ENCODE measurements at regions not wholly inside any gene's neighbourhood (a gene's known extent, or its start where the extent isn't known, plus 50 kb on each side); places are given as distances from the start of the nearest gene placed in this dataset.

DNA sequence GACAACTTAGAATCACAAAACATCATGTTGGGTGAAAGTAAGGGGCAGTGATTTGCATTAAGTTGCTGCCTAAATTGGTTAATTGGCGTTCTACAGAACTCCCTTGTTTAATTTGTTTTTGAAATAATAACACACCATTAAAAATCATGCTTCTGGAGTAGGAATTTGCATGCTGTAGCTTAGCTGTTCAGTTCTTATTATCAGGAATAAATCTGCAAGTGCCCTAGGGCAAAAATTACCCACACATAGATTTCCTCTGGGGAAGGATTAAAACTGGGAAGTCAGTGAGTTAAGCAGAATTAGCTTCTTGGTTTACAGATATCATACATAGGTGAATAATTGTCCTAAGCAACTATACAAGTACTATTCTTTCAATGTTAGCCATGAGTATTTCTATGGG is 381.6 kb upstream of the NAALADL2 start:
- Histone ChIP-seq H3K36me3 (ENCODE audit: control insufficient read depth, insufficient read depth, low read length) (no peaks in the 10 kb centered on the region), H3K4me2 (ENCODE audit: extremely low read depth, insufficient read depth, low read length) (no peak overlapping the region), H3K9ac (ENCODE audit: insufficient read depth, low read length) (no peak overlapping the region), H3K4me1 (ENCODE audit: control insufficient read depth, extremely low read depth, insufficient read depth, low read length) (no peaks in the 10 kb centered on the region), H3K27ac (ENCODE audit: insufficient read depth, low read length) (no peak overlapping the region), H2AFZ (ENCODE audit: low read length) (no peak overlapping the region), H4K20me1 (ENCODE audit: control insufficient read depth, extremely low read depth, insufficient read depth, low read length) (no peaks in the 10 kb centered on the region), H3K9me3 (ENCODE audit: control insufficient read depth, insufficient read depth, low read depth, low read length) (no peaks in the 10 kb centered on the region), H3K27me3 (ENCODE audit: control insufficient read depth, insufficient read depth, low read length) (no peaks in the 10 kb centered on the region), H3K4me3 (replicated peaks in 1 of 4; ENCODE audit: control extremely low read depth in 1 of 4, insufficient read depth in 1 of 4, low read depth in 3 of 4, low read length in 4 of 4) (no peak overlapping the region), H3K79me2 (ENCODE audit: control insufficient read depth, insufficient read depth, low read length) (no peaks in the 10 kb centered on the region)
- TF ChIP-seq EZH2 (IDR thresholded peaks at IDR 0.05; ENCODE audit: low read length, missing control alignments), result no peak
- TF ChIP-seq, protein P1, sequence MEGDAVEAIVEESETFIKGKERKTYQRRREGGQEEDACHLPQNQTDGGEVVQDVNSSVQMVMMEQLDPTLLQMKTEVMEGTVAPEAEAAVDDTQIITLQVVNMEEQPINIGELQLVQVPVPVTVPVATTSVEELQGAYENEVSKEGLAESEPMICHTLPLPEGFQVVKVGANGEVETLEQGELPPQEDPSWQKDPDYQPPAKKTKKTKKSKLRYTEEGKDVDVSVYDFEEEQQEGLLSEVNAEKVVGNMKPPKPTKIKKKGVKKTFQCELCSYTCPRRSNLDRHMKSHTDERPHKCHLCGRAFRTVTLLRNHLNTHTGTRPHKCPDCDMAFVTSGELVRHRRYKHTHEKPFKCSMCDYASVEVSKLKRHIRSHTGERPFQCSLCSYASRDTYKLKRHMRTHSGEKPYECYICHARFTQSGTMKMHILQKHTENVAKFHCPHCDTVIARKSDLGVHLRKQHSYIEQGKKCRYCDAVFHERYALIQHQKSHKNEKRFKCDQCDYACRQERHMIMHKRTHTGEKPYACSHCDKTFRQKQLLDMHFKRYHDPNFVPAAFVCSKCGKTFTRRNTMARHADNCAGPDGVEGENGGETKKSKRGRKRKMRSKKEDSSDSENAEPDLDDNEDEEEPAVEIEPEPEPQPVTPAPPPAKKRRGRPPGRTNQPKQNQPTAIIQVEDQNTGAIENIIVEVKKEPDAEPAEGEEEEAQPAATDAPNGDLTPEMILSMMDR (conservative IDR thresholded peaks at IDR 0.05 in 1 of 2, IDR thresholded peaks at IDR 0.05 in 1 of 2; ENCODE audit: low read depth in 1 of 2, low read length in 2 of 2), result no peak
- no peak for DNase-seq (ENCODE audit: low read depth in 2 of 2)

DNA sequence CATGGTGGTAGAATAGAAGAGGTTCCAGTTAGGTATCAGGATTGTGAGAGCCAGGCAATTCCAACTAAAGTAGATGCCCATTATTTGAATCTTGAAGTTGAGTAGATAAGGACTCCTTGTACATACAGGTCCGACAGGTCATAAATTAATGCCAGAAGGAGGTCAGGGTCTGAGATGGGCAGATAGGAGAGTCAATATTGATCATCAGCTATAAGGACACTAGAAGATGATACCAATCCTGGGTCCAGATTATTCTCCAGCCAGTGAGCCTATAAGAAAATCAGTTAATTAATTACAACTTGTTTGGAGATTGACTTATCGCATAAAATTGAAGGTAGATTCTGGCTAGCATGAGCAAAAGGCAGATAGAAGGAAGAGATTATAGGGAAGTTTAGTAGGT is 378.4 kb upstream of the NAALADL2 start:
- Histone ChIP-seq H3K4me3 (replicated peaks in 1 of 4; ENCODE audit: control extremely low read depth in 1 of 4, insufficient read depth in 1 of 4, low read depth in 3 of 4, low read length in 4 of 4) (no peak overlapping the region), H3K9me3 (ENCODE audit: control insufficient read depth, insufficient read depth, low read depth, low read length) (no peaks in the 10 kb centered on the region), H2AFZ (ENCODE audit: low read length) (no peak overlapping the region), H3K79me2 (ENCODE audit: control insufficient read depth, insufficient read depth, low read length) (no peaks in the 10 kb centered on the region), H3K27ac (ENCODE audit: insufficient read depth, low read length) (no peak overlapping the region), H3K4me2 (ENCODE audit: extremely low read depth, insufficient read depth, low read length) (no peak overlapping the region), H3K36me3 (ENCODE audit: control insufficient read depth, insufficient read depth, low read length) (no peaks in the 10 kb centered on the region), H3K4me1 (ENCODE audit: control insufficient read depth, extremely low read depth, insufficient read depth, low read length) (no peaks in the 10 kb centered on the region), H3K27me3 (ENCODE audit: control insufficient read depth, insufficient read depth, low read length) (no peaks in the 10 kb centered on the region), H4K20me1 (ENCODE audit: control insufficient read depth, extremely low read depth, insufficient read depth, low read length) (no peaks in the 10 kb centered on the region), H3K9ac (ENCODE audit: insufficient read depth, low read length) (no peak overlapping the region)
- DNase-seq (ENCODE audit: low read depth in 2 of 2), result no peak
- no peak for TF ChIP-seq EZH2 (IDR thresholded peaks at IDR 0.05; ENCODE audit: low read length, missing control alignments)
- TF ChIP-seq, protein P1 (conservative IDR thresholded peaks at IDR 0.05 in 1 of 2, IDR thresholded peaks at IDR 0.05 in 1 of 2; ENCODE audit: low read depth in 1 of 2, low read length in 2 of 2), result no peak

DNA sequence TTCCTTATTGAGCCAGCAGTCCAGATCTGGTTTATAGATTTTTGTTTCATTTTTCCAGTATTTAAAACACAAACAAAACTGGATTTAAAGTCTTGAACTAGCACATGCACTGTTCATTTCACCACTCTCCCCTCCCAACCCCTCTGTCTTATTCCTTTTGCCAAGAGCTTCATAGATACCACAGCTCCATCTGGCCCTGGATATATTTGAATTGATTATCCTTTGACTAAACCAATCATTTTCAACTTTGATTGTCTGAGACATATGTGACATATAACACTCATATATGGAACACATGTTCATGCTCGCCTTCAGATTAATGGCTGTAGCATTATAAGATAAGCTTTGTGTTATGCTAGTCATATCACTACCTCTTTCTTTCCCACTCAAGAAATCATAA is 376.6 kb upstream of the NAALADL2 start:
- no peaks in the 10 kb centered on the region for H3K27me3 ChIP-seq (ENCODE audit: control insufficient read depth, insufficient read depth, low read length)
- no peaks in the 10 kb centered on the region for H4K20me1 ChIP-seq (ENCODE audit: control insufficient read depth, extremely low read depth, insufficient read depth, low read length)
- H3K79me2 ChIP-seq (ENCODE audit: control insufficient read depth, insufficient read depth, low read length), result no peaks in the 10 kb centered on the region
- no peaks in the 10 kb centered on the region for H3K9me3 ChIP-seq (ENCODE audit: control insufficient read depth, insufficient read depth, low read depth, low read length)
- H3K9ac ChIP-seq (ENCODE audit: insufficient read depth, low read length), result no peak overlapping the region
- no peaks in the 10 kb centered on the region for H3K36me3 ChIP-seq (ENCODE audit: control insufficient read depth, insufficient read depth, low read length)
- no peak overlapping the region for H3K4me3 ChIP-seq (replicated peaks in 1 of 4; ENCODE audit: control extremely low read depth in 1 of 4, insufficient read depth in 1 of 4, low read depth in 3 of 4, low read length in 4 of 4)
- H3K4me2 ChIP-seq (ENCODE audit: extremely low read depth, insufficient read depth, low read length), result no peak overlapping the region
- H3K4me1 ChIP-seq (ENCODE audit: control insufficient read depth, extremely low read depth, insufficient read depth, low read length), result no peaks in the 10 kb centered on the region
- no peak overlapping the region for H2AFZ ChIP-seq (ENCODE audit: low read length)
- TF ChIP-seq EZH2 (IDR thresholded peaks at IDR 0.05; ENCODE audit: low read length, missing control alignments), result no peak
- TF ChIP-seq, protein P1 (conservative IDR thresholded peaks at IDR 0.05 in 1 of 2, IDR thresholded peaks at IDR 0.05 in 1 of 2; ENCODE audit: low read depth in 1 of 2, low read length in 2 of 2), result no peak
- no peak for DNase-seq (ENCODE audit: low read depth in 2 of 2)
- H3K27ac ChIP-seq (ENCODE audit: insufficient read depth, low read length), result no peak overlapping the region

All from fibroblast of lung (primary cell).